Keratinocyte (primary cell): ENCODE measurements at regions not wholly inside any gene's neighbourhood (a gene's known extent, or its start where the extent isn't known, plus 50 kb on each side); places are given as distances from the start of the nearest gene placed in this dataset.

Experiments used
- EZH2 ChIP-seq: IDR thresholded peaks from one replicate; pipeline ENCODE4 v1.6.1; 2012; ENCODE audit warnings: inconsistent platforms, mild to moderate bottlenecking, low read length, moderate library complexity
- TF ChIP-seq, protein P1 (sequence below), 3 experiments: IDR thresholded peaks in 1 of 3; conservative IDR thresholded peaks in 1 of 3; optimal IDR thresholded peaks in 1 of 3; 2 replicates in 2 of 3; 3 replicates in 1 of 3; pipeline versions ENCODE3 to v1.5.1; 2011; ENCODE audit warnings: low read length in 3 of 3, mild to moderate bottlenecking in 3 of 3, moderate library complexity in 2 of 3, control low read depth in 1 of 3, inconsistent platforms in 1 of 3; ENCODE audit not compliant: insufficient read depth in 2 of 3; ENCODE audit errors: extremely low read depth in 1 of 3

DNA sequence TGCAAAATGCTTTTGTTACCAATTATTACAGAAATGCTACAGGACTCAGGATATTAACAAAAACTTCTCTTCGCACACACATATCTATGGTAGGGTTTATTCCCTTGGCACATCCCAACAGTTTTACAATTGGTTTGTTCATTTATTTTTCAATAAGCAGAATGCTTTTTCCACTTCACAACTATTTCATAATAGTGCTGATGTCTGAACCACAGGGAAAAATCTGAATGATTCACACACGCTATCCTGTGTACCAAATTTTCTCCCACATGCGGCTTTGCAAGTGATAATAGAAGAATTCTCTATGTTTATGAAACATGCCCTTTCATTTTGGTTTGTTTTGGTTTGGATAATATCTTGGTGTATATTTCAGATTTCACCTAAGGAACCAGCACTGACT, 725.7 kb upstream of the TENM3 start:
- TF ChIP-seq, protein P1, sequence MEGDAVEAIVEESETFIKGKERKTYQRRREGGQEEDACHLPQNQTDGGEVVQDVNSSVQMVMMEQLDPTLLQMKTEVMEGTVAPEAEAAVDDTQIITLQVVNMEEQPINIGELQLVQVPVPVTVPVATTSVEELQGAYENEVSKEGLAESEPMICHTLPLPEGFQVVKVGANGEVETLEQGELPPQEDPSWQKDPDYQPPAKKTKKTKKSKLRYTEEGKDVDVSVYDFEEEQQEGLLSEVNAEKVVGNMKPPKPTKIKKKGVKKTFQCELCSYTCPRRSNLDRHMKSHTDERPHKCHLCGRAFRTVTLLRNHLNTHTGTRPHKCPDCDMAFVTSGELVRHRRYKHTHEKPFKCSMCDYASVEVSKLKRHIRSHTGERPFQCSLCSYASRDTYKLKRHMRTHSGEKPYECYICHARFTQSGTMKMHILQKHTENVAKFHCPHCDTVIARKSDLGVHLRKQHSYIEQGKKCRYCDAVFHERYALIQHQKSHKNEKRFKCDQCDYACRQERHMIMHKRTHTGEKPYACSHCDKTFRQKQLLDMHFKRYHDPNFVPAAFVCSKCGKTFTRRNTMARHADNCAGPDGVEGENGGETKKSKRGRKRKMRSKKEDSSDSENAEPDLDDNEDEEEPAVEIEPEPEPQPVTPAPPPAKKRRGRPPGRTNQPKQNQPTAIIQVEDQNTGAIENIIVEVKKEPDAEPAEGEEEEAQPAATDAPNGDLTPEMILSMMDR (optimal IDR thresholded peaks at IDR 0.05 in 1 of 3, IDR thresholded peaks at IDR 0.05 in 1 of 3, conservative IDR thresholded peaks at IDR 0.05 in 1 of 3; ENCODE audit: extremely low read depth in 1 of 3, insufficient read depth in 2 of 3, low read length in 3 of 3) = no peak
- TF ChIP-seq EZH2 = no peak
